Astrocyte of the spinal cord (primary cell): ENCODE measurements at regions not wholly inside any gene's neighbourhood (a gene's known extent, or its start where the extent isn't known, plus 50 kb on each side); places are given as distances from the start of the nearest gene placed in this dataset.
"Not testable (repeated sequence)": the region's sequence is repeated elsewhere in the genome, so short reads cannot be mapped to it uniquely, and the experiment has no call there.

Source experiments
- DNase-seq: peaks from one replicate; pipeline ENCODE4 v3.0.0; 2011; ENCODE audit warnings: low read depth, low spot score
- H3K4me3 ChIP-seq: 2 replicates; pipeline ENCODE4 v1.5.1; 2011; ENCODE audit warnings: low read depth, mild to moderate bottlenecking, low read length, moderate library complexity
- in situ Hi-C: cut with HindIII; loops from 2 replicates; pipeline ENCODE4 v1.10.0; 2017; ENCODE audit warnings: low sequenced_read_pairs
- TF ChIP-seq, protein P1 (sequence below): IDR thresholded peaks from 2 replicates; pipeline ENCODE4 v1.5.1; 2012; ENCODE audit warnings: low read depth, mild to moderate bottlenecking, low read length, inconsistent platforms

DNA sequence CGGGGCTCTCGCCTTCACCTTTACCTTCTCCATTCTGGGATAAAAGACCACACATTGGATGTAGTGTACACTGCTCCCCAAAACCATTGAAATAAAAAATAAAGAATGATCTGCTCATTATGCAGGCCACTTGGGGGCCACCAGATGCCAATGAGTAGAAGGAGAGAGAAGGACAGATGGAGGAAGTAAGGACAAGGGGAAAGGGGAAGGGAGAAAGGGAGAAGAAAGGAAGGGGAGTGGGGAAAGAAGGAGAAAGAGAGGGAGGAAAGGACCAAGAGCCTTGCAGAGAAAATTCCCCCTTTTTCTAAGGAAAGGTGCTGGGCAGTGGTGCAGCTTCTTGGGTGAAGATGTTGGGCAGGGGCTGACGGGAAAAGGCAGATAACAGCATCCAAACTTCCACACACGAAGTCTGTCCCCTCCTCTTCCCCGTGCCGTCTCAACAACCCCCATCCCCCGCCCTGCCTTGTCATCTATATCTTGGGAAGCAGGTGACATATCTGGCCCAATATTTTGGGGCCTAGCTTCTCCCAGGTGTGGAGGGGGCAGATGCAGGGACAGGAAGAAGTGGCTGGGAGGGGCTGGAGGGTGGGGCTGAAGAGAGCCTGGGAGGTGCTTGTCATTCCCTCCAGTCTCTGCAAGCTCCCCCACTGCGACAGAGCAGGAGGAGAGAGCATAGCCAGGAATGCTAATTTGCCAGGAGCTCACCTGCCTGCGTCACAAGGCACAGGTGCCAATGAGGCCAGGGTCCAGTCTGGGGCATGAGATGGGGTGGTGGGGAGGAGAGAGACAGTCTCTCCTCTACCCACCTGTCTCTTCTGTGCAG is 107.5 kb downstream of the SINHCAF start:
- H3K4me3 ChIP-seq, result no peak overlapping the region
- in situ Hi-C loops, result no loop called here
- TF ChIP-seq, protein P1, sequence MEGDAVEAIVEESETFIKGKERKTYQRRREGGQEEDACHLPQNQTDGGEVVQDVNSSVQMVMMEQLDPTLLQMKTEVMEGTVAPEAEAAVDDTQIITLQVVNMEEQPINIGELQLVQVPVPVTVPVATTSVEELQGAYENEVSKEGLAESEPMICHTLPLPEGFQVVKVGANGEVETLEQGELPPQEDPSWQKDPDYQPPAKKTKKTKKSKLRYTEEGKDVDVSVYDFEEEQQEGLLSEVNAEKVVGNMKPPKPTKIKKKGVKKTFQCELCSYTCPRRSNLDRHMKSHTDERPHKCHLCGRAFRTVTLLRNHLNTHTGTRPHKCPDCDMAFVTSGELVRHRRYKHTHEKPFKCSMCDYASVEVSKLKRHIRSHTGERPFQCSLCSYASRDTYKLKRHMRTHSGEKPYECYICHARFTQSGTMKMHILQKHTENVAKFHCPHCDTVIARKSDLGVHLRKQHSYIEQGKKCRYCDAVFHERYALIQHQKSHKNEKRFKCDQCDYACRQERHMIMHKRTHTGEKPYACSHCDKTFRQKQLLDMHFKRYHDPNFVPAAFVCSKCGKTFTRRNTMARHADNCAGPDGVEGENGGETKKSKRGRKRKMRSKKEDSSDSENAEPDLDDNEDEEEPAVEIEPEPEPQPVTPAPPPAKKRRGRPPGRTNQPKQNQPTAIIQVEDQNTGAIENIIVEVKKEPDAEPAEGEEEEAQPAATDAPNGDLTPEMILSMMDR, result no peak
- no peak for DNase-seq

- TF ChIP-seq, protein P1, result no peak
- no peak overlapping the region for H3K4me3 ChIP-seq
- in situ Hi-C loops, result no loop called here
- DNase-seq, result no peak
Measured at GRCh38 chr12:31219521-31219920, 106.4 kb downstream of the SINHCAF start.

GRCh38 chr12:31220061-31220460 is 105.9 kb downstream of the SINHCAF start:
- in situ Hi-C loops, result no loop called here
- H3K4me3 ChIP-seq, result no peak overlapping the region
- TF ChIP-seq, protein P1, result no peak
- DNase-seq, result no peak

GRCh38 chr12:31220633-31221550 is 105.1 kb downstream of the SINHCAF start:
- H3K4me3 ChIP-seq, result no peak overlapping the region
- TF ChIP-seq, protein P1, result no peak
- in situ Hi-C loops, result no loop called here
- DNase-seq, result peak; percentile 39

DNA sequence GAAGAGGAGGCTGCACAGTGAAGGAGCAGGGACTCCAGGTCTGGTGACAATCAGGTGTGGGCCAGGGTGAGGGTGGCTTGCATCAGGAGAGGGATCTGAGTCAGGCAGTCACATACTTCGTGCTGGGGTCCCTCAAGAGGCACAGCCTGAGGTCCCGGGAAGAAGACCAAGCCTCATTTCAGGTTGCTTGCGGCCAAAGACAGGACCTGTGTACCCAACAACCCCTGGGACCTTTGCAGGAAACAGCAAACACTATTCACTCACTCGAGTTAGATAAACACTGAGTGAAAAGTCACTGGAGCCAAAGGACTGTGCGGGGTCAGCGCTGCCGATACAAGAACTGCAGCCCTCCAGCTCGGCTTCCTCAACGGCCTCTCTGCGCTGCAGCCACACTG is 104.4 kb downstream of the SINHCAF start:
- H3K4me3 ChIP-seq, result no peak overlapping the region
- TF ChIP-seq, protein P1, result no peak
- in situ Hi-C loops, result no loop called here
- no peak for DNase-seq

DNA sequence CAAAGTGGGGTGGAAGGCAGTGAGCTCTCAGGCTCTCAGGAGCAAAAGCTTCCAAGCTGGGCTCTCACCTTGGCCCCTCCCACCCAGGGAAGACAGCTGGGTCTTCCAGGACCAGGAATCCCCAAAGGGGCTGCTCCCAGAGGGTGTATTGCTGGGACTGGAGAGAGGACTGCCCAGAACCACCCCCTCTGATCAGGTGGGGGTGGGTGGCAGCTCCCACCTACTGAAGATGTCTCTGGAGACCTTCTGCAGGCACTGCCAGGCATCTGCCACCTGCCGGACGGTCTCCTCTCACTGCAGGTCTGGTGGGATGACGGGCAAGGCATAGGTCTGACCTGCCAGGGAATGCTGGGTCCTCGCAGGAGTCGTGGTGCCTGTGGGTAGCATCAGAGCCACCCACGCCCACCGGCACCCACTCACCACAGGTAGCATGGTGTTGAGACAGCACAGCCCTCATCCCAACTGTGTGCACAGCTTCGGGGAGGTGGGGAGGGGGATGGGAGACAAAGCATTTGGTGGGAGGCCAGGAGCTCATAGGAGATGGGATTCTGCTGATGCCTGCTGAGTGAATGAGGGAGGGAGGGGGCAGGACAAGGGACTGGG is 103.2 kb downstream of the SINHCAF start:
- in situ Hi-C loops, result no loop called here
- H3K4me3 ChIP-seq, result no peak overlapping the region
- TF ChIP-seq, protein P1, result no peak
- DNase-seq, result no peak

DNA sequence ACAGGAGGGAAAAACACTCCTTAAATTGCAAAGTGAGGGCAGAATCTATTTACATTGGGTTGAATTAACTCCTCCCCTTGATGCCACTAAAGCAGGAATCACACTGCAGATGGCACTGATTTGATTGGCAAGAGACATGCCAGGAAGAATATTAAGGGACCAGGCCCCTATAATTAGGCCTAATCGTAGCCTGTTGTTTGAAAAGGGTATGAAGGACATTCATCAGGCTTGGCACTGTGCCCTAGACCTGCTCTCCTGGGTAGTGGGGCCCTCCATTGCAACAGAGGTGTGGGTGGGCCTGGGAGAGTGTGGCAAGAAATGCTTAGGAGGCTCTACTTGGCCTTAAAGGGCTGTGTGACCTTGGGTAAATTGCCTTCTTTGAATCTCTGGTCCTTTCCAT is 102.3 kb downstream of the SINHCAF start:
- DNase-seq, H3K4me3 ChIP-seq, in situ Hi-C loops: not testable (repeated sequence)
